Hematopoietic multipotent progenitor cell treated with erythropoietin and hydrocortisone succinate and interleukin-3 and kit ligand, for 4 days (in vitro differentiated cells): ENCODE measurements at regions not wholly inside any gene's neighbourhood (a gene's known extent, or its start where the extent isn't known, plus 50 kb on each side); places are given as distances from the start of the nearest gene placed in this dataset.
"Not testable (repeated sequence)": the region's sequence is repeated elsewhere in the genome, so short reads cannot be mapped to it uniquely, and the experiment has no call there.

ENCODE experiments used
- DNase-seq: peaks from one replicate; pipeline ENCODE4 v3.0.0-alpha.2; 2015

- no peak for DNase-seq
These were observed 166.3 kb upstream of the MBNL1 start for GRCh38 chr3:152102410-152102809.

DNA sequence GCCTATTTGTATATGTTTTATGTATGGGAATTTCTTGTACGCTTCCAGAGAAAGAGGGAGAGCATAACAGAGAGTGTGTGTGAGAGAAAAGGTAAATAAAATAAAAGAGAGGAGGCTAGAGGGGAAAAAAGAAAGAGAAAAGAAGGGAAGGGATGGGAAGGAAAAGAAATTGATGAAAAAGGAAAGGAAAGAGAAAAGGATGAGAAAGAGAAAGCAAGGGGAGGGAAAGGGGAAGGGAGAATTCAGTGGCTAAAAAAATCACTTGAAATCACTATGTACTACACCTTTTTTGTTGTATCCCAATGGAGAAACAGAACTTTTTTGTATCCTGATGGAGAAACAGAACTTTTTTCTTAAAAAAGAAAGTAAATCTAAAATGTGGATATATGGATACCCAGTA lies 165.5 kb upstream of the MBNL1 start:
- DNase-seq = no peak

GRCh38 chr3:152104847-152105415 lies 163.8 kb upstream of the MBNL1 start:
- DNase-seq = peak; percentile 24

DNA sequence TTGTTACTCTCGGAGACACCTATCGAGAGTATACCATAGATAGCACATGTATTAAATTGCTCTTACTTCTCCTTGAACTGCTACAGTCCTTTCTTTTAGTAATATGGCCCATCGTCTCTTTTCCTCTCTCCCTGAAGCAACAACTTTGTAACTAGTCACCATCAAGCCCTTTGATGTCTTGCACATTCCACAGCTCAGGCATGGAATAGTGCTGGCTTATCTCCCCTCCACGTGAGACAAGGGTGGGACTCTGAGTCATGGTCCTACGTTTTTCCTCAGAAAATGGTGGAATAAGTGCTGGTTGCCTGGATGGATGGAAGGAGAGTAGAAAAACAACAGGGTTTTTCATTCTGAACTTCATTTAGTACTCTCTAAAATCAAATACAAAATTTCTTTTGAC lies 163.3 kb upstream of the MBNL1 start:
- no peak for DNase-seq

GRCh38 chr3:152109038-152109437 lies 159.7 kb upstream of the MBNL1 start:
- DNase-seq = peak; percentile 87

DNA sequence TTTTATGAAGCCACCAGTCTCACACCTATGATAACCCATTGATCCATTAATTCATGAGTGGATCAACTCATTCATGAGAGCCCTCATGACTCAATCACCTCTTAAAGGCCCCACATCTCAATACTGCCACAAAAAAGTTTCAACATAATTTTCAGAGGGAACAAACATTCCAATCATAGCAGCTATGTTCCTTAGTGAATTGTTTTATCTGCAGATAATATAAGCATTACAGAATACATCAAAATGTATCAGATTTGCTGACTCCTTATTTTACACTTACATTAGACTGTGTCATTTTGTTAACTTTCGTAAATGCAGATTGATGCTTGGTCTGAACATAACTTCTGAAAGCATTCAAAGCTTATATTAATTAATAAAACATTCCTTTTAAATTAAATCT lies 155.3 kb upstream of the MBNL1 start:
- DNase-seq = no peak

- no peak for DNase-seq
These were observed 154.6 kb upstream of the MBNL1 start for GRCh38 chr3:152113992-152114651.

- DNase-seq = no peak
These were observed 148.0 kb upstream of the MBNL1 start for GRCh38 chr3:152120601-152121269.

- no peak for DNase-seq
These were observed 147.5 kb upstream of the MBNL1 start for GRCh38 chr3:152121270-152121636.

DNA sequence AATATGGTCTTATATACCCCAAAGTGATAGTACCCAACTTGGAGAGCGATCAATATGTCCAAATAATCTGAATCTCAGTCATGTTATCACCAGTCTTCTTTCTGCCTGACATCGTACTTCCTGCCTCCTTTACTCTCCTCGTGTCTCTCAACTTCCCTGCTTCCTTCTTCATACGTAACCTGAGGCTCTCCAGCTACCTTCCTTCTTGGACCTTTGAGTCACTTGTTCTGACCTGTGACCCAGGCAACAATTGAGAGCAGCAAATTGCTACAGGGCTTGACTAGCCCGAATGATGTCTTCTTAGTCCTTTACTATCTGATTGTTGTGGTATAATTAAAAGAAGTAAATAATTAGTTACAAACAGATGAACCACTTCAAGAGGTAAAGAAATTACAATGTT lies 145.9 kb upstream of the MBNL1 start:
- no peak for DNase-seq

DNA sequence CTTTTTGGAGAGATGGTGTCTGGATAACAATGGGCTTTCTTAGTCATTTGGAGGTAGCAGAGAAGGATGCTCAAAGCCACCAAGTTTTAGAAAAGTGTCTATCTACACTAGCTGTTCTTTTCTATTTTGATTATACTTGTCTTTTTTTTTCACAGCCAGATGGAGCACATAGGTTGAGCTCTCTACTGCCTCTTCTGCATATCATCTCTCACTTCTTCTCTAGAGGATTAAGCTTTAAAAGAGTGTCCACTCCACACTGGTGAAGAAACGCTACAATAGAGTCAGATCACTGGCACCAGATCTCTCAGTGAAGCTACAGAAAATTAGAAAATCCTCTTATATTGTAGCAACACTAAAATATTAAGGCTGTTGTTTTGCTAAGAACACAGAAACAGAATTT lies 145.3 kb upstream of the MBNL1 start:
- DNase-seq = no peak

DNA sequence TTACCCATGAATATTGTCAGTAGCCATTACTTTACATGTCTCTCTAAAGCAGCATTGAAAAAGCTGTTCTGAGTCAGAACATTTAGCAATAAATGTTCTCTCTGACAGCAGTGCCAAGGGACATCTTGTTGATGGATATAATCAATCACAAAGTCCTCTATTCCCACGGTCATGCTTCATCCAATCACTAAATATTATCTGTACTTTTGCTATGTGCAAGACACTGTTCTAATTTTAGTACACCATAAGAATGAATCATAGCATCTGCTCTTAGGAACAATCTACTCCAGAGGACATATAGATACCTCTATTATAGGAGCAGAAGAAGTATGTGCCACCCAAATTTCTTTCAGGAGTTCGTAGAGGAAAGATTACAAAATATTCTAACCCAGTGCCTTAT lies 142.5 kb upstream of the MBNL1 start:
- DNase-seq = no peak

GRCh38 chr3:152127058-152127457 lies 141.7 kb upstream of the MBNL1 start:
- no peak for DNase-seq

DNA sequence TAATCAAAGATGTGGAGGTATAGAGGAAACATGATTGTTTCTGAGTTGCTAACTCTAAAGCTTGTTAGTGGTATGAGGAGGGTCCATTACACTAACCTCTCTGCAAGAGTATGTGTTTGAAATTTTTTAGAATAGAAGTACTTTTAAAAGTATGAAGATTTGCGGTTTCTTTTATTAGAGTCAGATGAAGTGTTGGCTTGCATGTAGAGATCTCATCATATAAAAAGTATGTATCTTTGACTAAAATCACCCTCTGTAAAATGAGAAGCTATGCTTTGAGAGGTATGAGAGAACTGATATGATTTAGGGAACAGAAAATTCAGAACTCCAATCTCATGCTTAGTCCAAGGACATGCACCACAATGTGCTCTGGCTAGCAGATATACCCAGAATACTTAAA lies 140.4 kb upstream of the MBNL1 start:
- DNase-seq = no peak

GRCh38 chr3:152139651-152140050 lies 129.1 kb upstream of the MBNL1 start:
- DNase-seq = no peak

GRCh38 chr3:152146461-152146860 lies 122.3 kb upstream of the MBNL1 start:
- no peak for DNase-seq

GRCh38 chr3:152147748-152148147 lies 121.0 kb upstream of the MBNL1 start:
- DNase-seq = no peak

DNA sequence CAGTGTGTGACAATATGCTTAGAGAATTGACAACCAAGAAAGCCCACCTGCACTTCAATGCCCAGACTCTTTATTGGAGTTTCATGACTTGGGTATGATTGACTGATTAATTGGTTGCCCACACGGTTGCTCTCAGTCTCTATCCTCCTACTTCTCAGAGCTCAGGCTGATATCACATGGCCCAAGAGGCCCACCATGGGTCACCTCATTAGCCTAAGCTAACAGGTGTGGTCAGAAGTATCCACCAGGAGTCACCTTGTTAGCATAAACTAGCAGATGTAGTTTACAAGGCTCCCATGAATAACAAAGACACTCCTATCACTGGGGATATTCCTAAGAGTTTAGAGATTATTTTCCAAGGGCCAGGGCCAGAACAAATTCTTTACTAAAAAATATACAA lies 120.2 kb upstream of the MBNL1 start:
- no peak for DNase-seq

DNA sequence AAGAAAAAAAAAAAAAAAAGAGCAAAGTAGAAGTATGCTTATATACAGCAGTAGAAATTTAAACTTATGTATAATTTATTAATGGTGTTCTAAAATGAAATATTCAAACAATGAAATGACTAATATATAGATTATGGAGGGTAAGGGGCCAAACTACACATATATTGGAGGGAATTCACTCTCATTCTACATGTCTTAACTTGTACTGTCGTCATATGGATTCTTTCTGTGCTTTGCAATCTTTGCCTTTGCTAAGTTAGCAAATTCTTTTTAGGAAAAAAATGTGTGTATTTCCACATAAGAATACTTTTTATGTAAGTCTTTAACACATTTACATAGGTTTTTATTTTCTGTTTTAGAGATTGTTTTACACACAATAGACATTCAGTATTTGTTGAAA lies 118.9 kb upstream of the MBNL1 start:
- DNase-seq = no peak

DNA sequence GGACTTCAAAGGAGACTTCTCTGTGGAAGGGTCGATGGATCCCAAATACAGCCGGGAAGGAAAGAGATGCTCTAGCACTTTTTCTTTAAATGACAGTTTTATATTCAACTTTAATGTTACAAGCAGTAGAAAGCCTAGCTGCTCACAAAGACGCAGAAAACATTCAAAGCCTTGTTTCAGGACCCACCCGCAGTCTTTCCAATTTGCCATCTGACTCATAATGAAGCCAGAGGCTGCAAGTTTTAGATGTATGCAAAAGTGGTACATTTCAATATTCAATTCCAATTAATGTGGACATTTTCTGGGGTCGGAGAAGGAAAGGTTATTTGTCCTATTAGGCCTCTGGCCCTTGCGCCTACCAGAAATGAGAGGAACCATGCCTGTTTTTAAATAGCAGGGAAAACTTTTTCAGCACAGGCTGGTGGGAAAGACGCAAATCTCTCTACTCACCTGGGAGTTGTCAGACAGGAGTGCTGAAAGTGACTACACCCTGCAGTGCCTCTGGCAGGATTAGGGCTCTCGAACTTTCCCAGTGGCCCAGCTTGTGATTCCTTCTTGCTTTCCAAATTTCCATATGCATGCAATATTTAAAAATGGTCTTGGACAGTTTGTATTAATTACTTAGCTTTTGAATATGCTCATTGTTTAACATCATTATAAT lies 117.4 kb upstream of the MBNL1 start:
- DNase-seq = no peak

- not testable (repeated sequence) for DNase-seq
These were observed 116.6 kb upstream of the MBNL1 start for GRCh38 chr3:152151877-152152765.

GRCh38 chr3:152153115-152153514 lies 115.6 kb upstream of the MBNL1 start:
- not testable (repeated sequence) for DNase-seq
